GM12891 (cell line): ENCODE measurements at regions not wholly inside any gene's neighbourhood (a gene's known extent, or its start where the extent isn't known, plus 50 kb on each side); places are given as distances from the start of the nearest gene placed in this dataset.
A peak's percentile ranks its signal among the peaks of the same experiment; 100 is the strongest.
"Not testable (repeated sequence)": the region's sequence is repeated elsewhere in the genome, so short reads cannot be mapped to it uniquely, and the experiment has no call there.

ENCODE experiments used
- DNase-seq: peaks from one replicate; pipeline ENCODE4 v3.0.0; 2011; ENCODE audit warnings: low spot score; ENCODE audit not compliant: insufficient read length
- FAIRE-seq: peaks from 2 replicates; lab custom pipeline; 2011; peaks lifted over from hg19 to GRCh38; lab: Jason Lieb, UNC
- PAX5 ChIP-seq: IDR thresholded peaks from 2 replicates; pipeline ENCODE4 v1.6.1; 2011; ENCODE audit warnings: low read length, moderate library complexity, mild to moderate bottlenecking; ENCODE audit not compliant: insufficient read depth, severe bottlenecking
- POLR2A ChIP-seq: IDR thresholded peaks from 2 replicates; pipeline ENCODE4 v1.6.1; 2011; ENCODE audit warnings: low read depth, low read length, control low read depth
- POLR2AphosphoS5 ChIP-seq: IDR thresholded peaks from 2 replicates; pipeline ENCODE4 v1.6.1; 2011; ENCODE audit warnings: low read depth, low read length, control low read depth
- POU2F2 ChIP-seq: IDR thresholded peaks from 2 replicates; pipeline ENCODE4 v1.6.1; 2011; ENCODE audit warnings: low read depth, mild to moderate bottlenecking, control low read depth, low read length, moderate library complexity
- SPI1 ChIP-seq: IDR thresholded peaks from 2 replicates; pipeline ENCODE4 v1.6.1; 2011; ENCODE audit warnings: low read depth, low read length, control low read depth
- TAF1 ChIP-seq: IDR thresholded peaks from 2 replicates; pipeline ENCODE4 v1.6.1; 2011; ENCODE audit warnings: low read depth, low read length, control low read depth

DNA sequence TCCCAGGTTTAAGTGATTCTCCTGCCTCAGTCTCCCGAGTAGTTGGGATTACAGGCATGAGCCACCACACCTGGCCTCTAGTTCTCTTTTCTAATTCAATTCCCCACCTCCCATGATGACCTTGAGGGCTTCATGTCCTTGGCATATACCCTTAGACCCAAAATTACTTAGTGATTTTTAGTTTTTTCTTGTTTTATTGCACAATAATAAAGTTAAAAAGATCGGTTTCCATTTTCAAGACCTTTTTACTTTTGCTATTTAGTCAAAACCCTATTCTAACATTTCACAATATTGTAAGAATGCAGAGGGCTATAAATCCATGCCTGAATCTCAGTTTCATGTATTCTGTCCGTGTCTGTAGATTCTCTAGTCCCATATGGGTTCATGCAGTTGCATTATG is 354.6 kb upstream of the FANCL start:
- TF ChIP-seq TAF1: no peak
- TF ChIP-seq SPI1: no peak
- TF ChIP-seq PAX5: no peak
- TF ChIP-seq POLR2A: no peak
- TF ChIP-seq POLR2AphosphoS5: no peak
- no peak for TF ChIP-seq POU2F2
- FAIRE-seq (no peak), DNase-seq (no peak)

DNA sequence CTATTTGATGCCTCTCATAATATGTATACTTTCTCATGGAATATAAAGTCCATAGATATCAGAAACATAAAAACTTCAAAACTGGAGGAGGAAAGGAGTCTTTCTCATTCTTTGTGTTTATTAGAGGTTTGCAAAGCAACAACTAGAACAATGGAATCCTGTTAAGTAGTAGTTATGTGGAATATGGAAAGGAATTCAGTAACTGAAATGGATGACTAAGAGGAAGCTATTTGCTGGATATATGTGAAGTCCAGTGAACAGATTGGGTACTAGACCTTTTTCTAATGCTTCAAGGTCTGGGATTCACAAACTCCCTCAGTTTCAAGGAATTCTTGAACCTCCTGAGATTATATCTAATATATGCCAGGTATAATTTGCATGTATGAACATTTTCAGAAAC is 353.6 kb upstream of the FANCL start:
- TF ChIP-seq POU2F2: no peak
- TF ChIP-seq PAX5: no peak
- TF ChIP-seq TAF1: no peak
- no peak for TF ChIP-seq SPI1
- TF ChIP-seq POLR2A: no peak
- no peak for TF ChIP-seq POLR2AphosphoS5
- FAIRE-seq: no peak

DNA sequence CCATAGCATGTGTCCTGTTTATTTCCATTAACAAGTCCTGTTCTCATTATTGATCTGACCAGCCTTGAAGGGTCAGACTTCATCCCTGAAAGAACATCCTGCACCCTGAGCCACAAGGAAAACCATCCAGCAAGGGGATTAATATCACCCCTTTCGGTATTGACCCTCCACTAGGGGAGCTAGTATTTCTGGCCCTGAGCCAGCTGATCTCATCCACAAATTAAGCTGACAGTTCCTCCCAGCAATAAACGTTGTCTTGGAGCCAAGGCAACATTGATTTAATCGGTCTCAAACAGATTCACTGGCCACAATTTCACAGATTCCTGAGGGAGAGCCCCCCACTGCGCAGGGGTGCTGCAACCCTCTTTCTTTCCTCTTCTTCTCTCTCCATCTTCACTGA is 353.1 kb upstream of the FANCL start:
- TF ChIP-seq POLR2AphosphoS5 (no peak), TAF1 (no peak), POLR2A (no peak), PAX5 (no peak), SPI1 (no peak), POU2F2 (no peak)
- no peak for DNase-seq
- no peak for FAIRE-seq

More for the DNA sequence above, 353.6 kb upstream of the FANCL start:
- DNase-seq: no peak

DNA sequence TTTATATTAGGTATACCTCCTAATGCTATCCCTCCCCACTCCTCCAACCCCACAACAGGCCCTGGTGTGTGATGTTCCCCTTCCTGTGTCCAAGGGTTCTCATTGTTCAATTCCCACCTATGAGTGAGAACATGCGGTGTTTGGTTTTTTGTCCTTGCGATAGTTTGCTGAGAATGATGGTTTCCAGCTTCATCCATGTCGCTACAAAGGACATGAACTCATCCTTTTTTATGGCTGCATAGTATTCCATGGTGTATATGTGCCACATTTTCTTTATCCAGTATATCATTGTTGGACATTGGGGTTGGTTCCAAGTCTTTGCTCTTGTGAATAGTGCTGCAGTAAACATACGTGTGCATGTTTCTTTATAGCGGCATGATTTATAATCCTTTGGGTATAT is 345.1 kb upstream of the FANCL start:
- not testable (repeated sequence) for DNase-seq, FAIRE-seq

DNA sequence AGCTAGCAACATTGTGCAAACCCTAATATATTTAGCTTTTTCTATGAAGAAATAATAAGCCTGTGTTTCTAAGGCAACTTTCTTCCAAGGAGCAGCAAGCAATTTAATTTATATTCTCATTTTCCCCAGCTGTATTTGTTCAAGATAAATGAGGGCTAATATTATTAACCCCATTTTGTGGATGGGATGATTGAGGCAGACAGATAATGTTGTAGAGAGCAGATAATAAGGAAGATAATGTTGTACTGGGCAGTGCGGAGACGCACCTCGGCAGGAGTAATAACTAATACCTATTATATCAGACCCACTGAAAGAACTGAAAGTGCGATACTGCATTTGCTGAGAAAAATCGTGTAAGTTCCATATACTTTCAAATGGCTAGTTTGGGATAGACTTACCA is 344.1 kb upstream of the FANCL start:
- no peak for FAIRE-seq

DNA sequence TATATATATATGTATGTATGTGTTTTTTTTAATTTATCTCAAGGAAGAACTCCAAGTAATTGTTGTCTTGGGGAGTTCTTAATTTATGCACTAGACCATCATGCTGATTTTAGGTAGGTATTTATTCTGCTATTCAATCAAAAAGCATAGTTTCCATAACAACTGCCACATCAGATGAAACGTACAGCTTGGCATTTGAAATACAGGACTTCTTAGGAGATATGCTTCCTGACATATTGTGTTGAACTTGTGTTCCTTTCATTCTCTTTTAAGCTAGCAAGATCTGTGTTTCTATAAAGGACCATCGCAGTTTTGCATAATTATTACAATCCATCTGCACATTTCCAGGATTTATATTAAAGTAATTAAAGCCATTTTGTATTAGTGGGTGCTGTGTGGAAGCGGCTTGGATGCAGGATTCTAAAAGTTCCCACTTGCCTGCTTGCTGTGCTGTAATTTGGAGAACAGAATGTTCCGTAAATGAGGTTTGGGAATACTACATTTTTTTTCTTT is 343.5 kb upstream of the FANCL start:
- no peak for DNase-seq
- no peak for FAIRE-seq
- TF ChIP-seq POU2F2 (no peak), POLR2A (no peak), TAF1 (no peak), PAX5 (no peak), POLR2AphosphoS5 (no peak), SPI1 (no peak)

More for the DNA sequence above, 344.1 kb upstream of the FANCL start:
- DNase-seq: no peak
- TF ChIP-seq POU2F2: no peak

DNA sequence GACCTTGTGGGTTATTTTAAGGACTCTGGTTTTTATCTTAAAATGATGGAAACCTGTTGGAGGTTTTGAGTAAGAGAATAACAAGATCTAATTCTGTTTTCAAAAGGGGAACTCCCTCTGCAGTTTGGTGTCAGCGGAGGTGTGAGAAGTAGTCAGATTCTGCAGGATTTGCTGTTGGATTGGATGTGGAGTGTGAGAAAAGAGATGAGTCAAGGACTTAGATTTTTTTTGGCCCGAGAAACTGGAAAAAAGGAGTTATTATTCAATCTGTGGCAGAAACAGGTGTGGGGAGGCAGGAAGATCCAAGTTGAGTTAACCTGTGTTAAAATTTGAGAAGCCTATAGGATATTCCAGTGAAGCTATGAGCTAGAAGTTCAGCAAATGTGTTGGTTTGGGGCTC is 337.2 kb upstream of the FANCL start:
- DNase-seq: no peak
- TF ChIP-seq POLR2A: no peak
- TF ChIP-seq SPI1: no peak
- TF ChIP-seq TAF1: no peak
- TF ChIP-seq PAX5: no peak
- TF ChIP-seq POLR2AphosphoS5: no peak
- no peak for TF ChIP-seq POU2F2
- no peak for FAIRE-seq

DNA sequence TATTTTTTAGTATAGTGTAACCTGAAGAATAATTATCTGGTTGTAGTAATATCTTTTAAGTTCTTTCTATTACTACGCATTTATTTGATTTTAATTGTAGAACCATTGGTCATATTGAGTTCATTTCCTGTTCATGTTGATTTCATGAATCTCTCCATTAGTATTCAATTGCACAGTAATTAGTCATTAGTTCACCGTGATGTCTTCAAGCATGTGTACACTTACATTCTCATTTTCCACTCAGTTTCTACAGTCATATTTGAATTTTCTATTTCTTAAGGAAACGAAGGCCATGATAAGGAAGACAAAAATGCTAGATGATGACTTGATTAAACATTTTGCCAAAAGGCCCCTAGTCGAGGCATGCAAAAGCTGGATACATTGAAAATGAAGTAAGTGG is 333.7 kb upstream of the FANCL start:
- DNase-seq: no peak
- FAIRE-seq: no peak
- TF ChIP-seq TAF1 (no peak), SPI1 (no peak), POLR2AphosphoS5 (no peak), POLR2A (no peak), PAX5 (no peak), POU2F2 (no peak)

DNA sequence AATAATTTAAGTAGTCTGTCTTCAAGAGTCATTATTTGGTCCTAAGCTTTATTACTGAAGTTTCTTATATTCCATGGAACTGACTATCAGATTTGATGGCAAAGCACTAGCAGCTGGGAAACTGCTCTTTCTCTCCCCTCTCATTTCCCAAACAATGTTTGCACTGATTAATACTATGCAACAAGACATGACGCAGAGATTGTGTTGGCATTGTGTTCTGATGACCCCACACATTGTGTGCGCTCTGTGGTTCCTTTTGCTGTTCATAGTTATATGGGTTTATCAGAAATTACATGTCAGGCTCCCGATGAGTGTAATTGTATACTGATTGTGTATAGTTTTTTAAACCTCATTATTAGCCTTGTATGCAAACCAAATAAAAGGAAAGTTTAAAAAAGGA is 331.6 kb upstream of the FANCL start:
- DNase-seq (no peak), FAIRE-seq (no peak)
- TF ChIP-seq POLR2AphosphoS5: no peak
- no peak for TF ChIP-seq POU2F2
- TF ChIP-seq POLR2A: no peak
- no peak for TF ChIP-seq TAF1
- no peak for TF ChIP-seq SPI1
- TF ChIP-seq PAX5: no peak

DNA sequence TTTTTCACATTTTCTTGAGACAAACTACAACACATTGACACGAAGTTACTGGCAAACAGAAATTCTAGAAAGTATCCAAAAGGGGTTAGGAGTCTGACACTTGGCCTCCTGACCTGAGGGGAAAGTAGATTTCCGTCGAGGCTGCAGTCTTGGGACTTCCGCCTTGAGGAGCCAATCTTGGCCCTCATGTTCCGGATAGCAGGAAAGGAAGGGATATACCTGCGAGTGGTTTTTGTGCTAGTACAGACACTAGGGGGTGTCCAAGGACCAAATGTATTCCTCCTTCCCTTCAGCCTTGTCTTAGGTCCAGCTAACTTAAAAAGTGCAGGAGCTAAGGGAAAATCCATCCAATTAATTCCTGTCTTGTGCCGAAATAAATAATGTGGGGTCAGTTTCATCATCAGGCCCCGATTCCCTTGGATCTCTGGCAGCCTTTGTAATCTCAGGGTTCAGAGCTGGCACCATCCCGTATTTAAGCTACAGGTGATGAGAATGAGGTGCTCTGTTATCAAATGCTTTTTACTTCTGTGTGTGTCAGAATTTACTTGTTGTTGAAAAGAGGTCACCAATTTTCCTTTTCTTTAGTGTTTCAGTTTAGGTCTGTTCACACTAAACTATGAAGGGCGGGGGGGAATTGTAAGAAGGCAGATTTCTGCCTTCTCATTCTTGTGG is 330.2 kb upstream of the FANCL start:
- peak; percentile 16 for DNase-seq
- TF ChIP-seq POU2F2 (no peak), PAX5 (no peak), TAF1 (no peak), POLR2A (no peak), SPI1 (no peak), POLR2AphosphoS5 (no peak)
- FAIRE-seq: peak; percentile 5
